22Rv1 (cell line): ENCODE measurements at regions not wholly inside any gene's neighbourhood (a gene's known extent, or its start where the extent isn't known, plus 50 kb on each side); places are given as distances from the start of the nearest gene placed in this dataset.

Source experiments
- ZFX ChIP-seq: fragments of 450-650 bp; IDR thresholded peaks from 2 replicates; pipeline ENCODE4 v1.6.1; 2017; ENCODE audit warnings: antibody characterized with exemption, borderline replicate concordance
- TF ChIP-seq, protein P1 (sequence below): fragments of 450-650 bp; IDR thresholded peaks from 2 replicates; pipeline ENCODE4 v1.5.1; 2017; ENCODE audit warnings: mild to moderate bottlenecking

DNA sequence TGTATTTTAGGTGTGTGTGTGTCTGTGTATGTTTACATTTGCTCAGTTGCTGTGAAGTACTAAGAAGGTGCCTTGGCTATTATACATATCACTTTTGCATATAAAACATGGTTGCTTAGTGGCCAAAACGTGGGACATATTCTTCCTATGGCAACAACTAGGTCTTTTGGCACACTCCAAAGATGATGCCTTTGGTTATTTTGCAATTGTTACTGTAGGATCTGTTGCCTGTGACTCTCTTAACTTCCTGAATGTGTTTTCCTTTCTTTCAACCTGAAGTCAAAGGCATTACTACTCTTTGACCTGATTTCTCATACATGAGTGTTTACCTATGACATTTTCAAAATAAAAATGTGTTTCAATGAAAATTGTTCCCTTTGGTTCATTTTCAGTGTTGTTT is 160.5 kb downstream of the UBE2E3 start:
- TF ChIP-seq, protein P1, sequence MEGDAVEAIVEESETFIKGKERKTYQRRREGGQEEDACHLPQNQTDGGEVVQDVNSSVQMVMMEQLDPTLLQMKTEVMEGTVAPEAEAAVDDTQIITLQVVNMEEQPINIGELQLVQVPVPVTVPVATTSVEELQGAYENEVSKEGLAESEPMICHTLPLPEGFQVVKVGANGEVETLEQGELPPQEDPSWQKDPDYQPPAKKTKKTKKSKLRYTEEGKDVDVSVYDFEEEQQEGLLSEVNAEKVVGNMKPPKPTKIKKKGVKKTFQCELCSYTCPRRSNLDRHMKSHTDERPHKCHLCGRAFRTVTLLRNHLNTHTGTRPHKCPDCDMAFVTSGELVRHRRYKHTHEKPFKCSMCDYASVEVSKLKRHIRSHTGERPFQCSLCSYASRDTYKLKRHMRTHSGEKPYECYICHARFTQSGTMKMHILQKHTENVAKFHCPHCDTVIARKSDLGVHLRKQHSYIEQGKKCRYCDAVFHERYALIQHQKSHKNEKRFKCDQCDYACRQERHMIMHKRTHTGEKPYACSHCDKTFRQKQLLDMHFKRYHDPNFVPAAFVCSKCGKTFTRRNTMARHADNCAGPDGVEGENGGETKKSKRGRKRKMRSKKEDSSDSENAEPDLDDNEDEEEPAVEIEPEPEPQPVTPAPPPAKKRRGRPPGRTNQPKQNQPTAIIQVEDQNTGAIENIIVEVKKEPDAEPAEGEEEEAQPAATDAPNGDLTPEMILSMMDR: no peak
- no peak for TF ChIP-seq ZFX
